ENCODE measurements at regions not wholly inside any gene's neighbourhood (a gene's known extent, or its start where the extent isn't known, plus 50 kb on each side); places are given as distances from the start of the nearest gene placed in this dataset.

DNA sequence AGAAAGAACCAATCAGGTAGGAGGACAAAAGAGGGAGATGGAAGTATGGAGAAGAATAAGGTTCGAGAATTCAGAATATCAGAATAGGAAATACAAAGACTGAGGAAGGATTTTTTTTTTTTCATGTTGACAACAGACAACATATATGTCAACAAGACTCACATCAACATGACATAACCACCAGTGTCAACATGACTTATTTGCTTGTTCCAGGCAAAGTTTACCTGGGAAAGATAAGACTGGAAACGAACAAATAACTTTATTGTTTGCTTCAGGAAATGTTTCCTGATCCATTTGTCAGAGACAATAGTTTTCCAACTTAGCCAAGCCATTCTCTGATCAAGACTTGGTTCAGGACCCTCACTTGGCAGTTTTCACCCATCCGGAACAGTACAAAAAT, 321.9 kb upstream of the NETO1 start:
- no peaks in the 10 kb centered on the region for H3K4me1 ChIP-seq (ENCODE audit: control insufficient read depth in 1 of 2, insufficient read depth in 2 of 2, low read length in 2 of 2)
- peaks cover 22 to 23% of the 10 kb centered on the region in 2 experiments; a peak in 2 of 4 replicates for H3K9me3 ChIP-seq (ENCODE audit: control insufficient read depth in 1 of 2, insufficient read depth in 1 of 2, low read depth in 1 of 2, low read length in 2 of 2)
- no peaks in the 10 kb centered on the region for H3K27me3 ChIP-seq (ENCODE audit: insufficient read depth, low read length)
- no peaks in the 10 kb centered on the region for H3K79me2 ChIP-seq (ENCODE audit: insufficient read depth, low read length)
- RAD21 ChIA-PET (ENCODE audit: low non-redundant PET in 1 of 2, low total read pairs in 2 of 2, uncharacterized antibody in 2 of 2, unreplicated experiment in 2 of 2): no interaction called here
- CTCF ChIA-PET: no interaction called here
- no peak overlapping the region for H3K4me3 ChIP-seq (replicated peaks in 1 of 2; ENCODE audit: low read depth in 1 of 2, low read length in 2 of 2)
- no peak for TF ChIP-seq EZH2phosphoT487 (IDR thresholded peaks at IDR 0.05; ENCODE audit: borderline replicate concordance)
- no peak for TF ChIP-seq YY1 (IDR thresholded peaks at IDR 0.05; ENCODE audit: extremely low read depth, insufficient replicate concordance, low read depth, low read length)
- TF ChIP-seq, protein P1, sequence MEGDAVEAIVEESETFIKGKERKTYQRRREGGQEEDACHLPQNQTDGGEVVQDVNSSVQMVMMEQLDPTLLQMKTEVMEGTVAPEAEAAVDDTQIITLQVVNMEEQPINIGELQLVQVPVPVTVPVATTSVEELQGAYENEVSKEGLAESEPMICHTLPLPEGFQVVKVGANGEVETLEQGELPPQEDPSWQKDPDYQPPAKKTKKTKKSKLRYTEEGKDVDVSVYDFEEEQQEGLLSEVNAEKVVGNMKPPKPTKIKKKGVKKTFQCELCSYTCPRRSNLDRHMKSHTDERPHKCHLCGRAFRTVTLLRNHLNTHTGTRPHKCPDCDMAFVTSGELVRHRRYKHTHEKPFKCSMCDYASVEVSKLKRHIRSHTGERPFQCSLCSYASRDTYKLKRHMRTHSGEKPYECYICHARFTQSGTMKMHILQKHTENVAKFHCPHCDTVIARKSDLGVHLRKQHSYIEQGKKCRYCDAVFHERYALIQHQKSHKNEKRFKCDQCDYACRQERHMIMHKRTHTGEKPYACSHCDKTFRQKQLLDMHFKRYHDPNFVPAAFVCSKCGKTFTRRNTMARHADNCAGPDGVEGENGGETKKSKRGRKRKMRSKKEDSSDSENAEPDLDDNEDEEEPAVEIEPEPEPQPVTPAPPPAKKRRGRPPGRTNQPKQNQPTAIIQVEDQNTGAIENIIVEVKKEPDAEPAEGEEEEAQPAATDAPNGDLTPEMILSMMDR (IDR thresholded peaks at IDR 0.05 in 2 of 3, conservative IDR thresholded peaks at IDR 0.05 in 1 of 3; ENCODE audit: borderline replicate concordance in 1 of 3, insufficient read depth in 1 of 3, low read depth in 2 of 3, low read length in 2 of 3): no peak
- no peak for TF ChIP-seq CBX3 (IDR thresholded peaks at IDR 0.05; ENCODE audit: low read depth)
- TF ChIP-seq POLR2AphosphoS5 (IDR thresholded peaks at IDR 0.05; ENCODE audit: low read depth, low read length): no peak
- no peak for TF ChIP-seq SIN3A (IDR thresholded peaks at IDR 0.05; ENCODE audit: low read depth)
- TF ChIP-seq ZNF274 (IDR thresholded peaks at IDR 0.05; ENCODE audit: low read depth, low read length): no peak
- TF ChIP-seq EGR1 (IDR thresholded peaks at IDR 0.05; ENCODE audit: low read depth): no peak
- TF ChIP-seq, protein P2, sequence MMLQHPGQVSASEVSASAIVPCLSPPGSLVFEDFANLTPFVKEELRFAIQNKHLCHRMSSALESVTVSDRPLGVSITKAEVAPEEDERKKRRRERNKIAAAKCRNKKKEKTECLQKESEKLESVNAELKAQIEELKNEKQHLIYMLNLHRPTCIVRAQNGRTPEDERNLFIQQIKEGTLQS (IDR thresholded peaks at IDR 0.05): no peak
- TF ChIP-seq EZH2 (IDR thresholded peaks at IDR 0.05): no peak
- no peak for TF ChIP-seq RAD21 (IDR thresholded peaks at IDR 0.05; ENCODE audit: low read depth)
- TF ChIP-seq, protein P3, sequence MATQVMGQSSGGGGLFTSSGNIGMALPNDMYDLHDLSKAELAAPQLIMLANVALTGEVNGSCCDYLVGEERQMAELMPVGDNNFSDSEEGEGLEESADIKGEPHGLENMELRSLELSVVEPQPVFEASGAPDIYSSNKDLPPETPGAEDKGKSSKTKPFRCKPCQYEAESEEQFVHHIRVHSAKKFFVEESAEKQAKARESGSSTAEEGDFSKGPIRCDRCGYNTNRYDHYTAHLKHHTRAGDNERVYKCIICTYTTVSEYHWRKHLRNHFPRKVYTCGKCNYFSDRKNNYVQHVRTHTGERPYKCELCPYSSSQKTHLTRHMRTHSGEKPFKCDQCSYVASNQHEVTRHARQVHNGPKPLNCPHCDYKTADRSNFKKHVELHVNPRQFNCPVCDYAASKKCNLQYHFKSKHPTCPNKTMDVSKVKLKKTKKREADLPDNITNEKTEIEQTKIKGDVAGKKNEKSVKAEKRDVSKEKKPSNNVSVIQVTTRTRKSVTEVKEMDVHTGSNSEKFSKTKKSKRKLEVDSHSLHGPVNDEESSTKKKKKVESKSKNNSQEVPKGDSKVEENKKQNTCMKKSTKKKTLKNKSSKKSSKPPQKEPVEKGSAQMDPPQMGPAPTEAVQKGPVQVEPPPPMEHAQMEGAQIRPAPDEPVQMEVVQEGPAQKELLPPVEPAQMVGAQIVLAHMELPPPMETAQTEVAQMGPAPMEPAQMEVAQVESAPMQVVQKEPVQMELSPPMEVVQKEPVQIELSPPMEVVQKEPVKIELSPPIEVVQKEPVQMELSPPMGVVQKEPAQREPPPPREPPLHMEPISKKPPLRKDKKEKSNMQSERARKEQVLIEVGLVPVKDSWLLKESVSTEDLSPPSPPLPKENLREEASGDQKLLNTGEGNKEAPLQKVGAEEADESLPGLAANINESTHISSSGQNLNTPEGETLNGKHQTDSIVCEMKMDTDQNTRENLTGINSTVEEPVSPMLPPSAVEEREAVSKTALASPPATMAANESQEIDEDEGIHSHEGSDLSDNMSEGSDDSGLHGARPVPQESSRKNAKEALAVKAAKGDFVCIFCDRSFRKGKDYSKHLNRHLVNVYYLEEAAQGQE (IDR thresholded peaks at IDR 0.05; ENCODE audit: low read depth): no peak
- TF ChIP-seq SP1 (IDR thresholded peaks at IDR 0.05; ENCODE audit: low read depth): no peak
- no peak for TF ChIP-seq ELF1 (IDR thresholded peaks at IDR 0.05; ENCODE audit: borderline replicate concordance, low read depth)
- no peak for TF ChIP-seq ZFX (IDR thresholded peaks at IDR 0.05)
- no peak for TF ChIP-seq CEBPB (IDR thresholded peaks at IDR 0.05; ENCODE audit: low read depth)
- no peak for TF ChIP-seq JUND (IDR thresholded peaks at IDR 0.05)
- no peak for ATAC-seq
- no peaks in the 10 kb centered on the region for H4K20me1 ChIP-seq (ENCODE audit: insufficient read depth)
- no TSS peak for BruUV-seq (replicated peaks)
- no peak overlapping the region for H3K27ac ChIP-seq (ENCODE audit: low read depth, low read length)
- no peak overlapping the region for H3K9ac ChIP-seq (ENCODE audit: low read length)
- H2AFZ ChIP-seq (ENCODE audit: low read depth, low read length, poor library complexity, severe bottlenecking): no peak overlapping the region
- no peaks in the 10 kb centered on the region for H3K9me2 ChIP-seq (ENCODE audit: insufficient read depth)
- no peak for DNase-seq (ENCODE audit: low read depth, low spot score)
- intact Hi-C loops (cut with micrococcal nuclease): loop anchor here (10.0 kb wide), 1 partner anchor 695 kb away; no protein-coding TSS in a partner anchor
- POLR2A ChIA-PET: no interaction called here
- H3K4me2 ChIP-seq (ENCODE audit: low read length): no peak overlapping the region
- no peaks in the 10 kb centered on the region for H3K36me3 ChIP-seq (ENCODE audit: control insufficient read depth in 1 of 2, insufficient read depth in 2 of 2, low read length in 2 of 2)
